ENCODE measurements at regions not wholly inside any gene's neighbourhood (a gene's known extent, or its start where the extent isn't known, plus 50 kb on each side); places are given as distances from the start of the nearest gene placed in this dataset.

DNA sequence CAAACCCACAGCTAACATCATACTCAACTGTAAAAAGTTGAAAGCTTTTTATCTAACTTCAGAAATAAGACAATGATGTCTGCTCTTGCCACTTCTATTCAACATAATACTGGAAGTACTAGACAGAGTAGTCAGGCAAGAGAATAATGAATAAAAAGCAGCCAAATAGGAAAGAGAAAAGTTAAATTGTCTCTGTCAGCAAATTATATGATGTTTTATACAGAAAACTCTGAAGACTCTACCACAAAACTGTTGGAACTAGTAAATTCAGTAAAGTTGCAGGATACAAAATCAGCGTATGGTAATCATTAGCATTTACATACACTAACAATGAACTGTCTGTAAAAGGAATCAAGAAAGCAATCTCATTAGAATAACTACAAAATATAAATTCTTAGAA is 752.9 kb upstream of the CT83 start:
- Histone ChIP-seq H3K18ac (ENCODE audit: low read length) (no peak overlapping the region), H3K36me3 (replicated peaks in 1 of 2; ENCODE audit: control insufficient read depth in 2 of 2, insufficient read depth in 2 of 2, low read length in 2 of 2) (no peaks in the 10 kb centered on the region), H2BK5ac (ENCODE audit: low read length) (no peak overlapping the region), H2AFZ (ENCODE audit: low read length) (no peak overlapping the region), H2AK5ac (ENCODE audit: low read depth, low read length) (no peak overlapping the region), H3K4me1 (ENCODE audit: control insufficient read depth in 2 of 2, insufficient read depth in 1 of 2, low read depth in 1 of 2, low read length in 2 of 2) (no peaks in the 10 kb centered on the region), H3K9ac (ENCODE audit: low read depth, low read length, poor library complexity) (no peak overlapping the region), H3K23ac (ENCODE audit: low read depth, low read length, poor library complexity) (no peak overlapping the region), H3K79me1 (ENCODE audit: low read depth, low read length) (no peaks in the 10 kb centered on the region), H2BK120ac (ENCODE audit: low read depth, low read length) (no peak overlapping the region), H4K8ac (ENCODE audit: low read depth, low read length) (no peak overlapping the region), H3K27ac (replicated peaks; ENCODE audit: low read length) (no peak overlapping the region), H3K4ac (ENCODE audit: low read length) (no peak overlapping the region), H2BK15ac (ENCODE audit: low read length) (no peak overlapping the region), H3K9me3 (replicated peaks in 1 of 2; ENCODE audit: control insufficient read depth in 2 of 2, insufficient read depth in 1 of 2, low read depth in 1 of 2, low read length in 2 of 2) (no peaks in the 10 kb centered on the region), H3K14ac (ENCODE audit: low read length) (no peak overlapping the region), H3K27me3 (ENCODE audit: control insufficient read depth in 3 of 3, insufficient read depth in 3 of 3, low read depth in 1 of 3, low read length in 3 of 3) (no peaks in the 10 kb centered on the region), H3K4me2 (ENCODE audit: insufficient read depth, low read length, poor library complexity, severe bottlenecking) (no peak overlapping the region), H4K91ac (ENCODE audit: low read depth, low read length, poor library complexity) (no peak overlapping the region), H2BK12ac (ENCODE audit: low read length) (no peak overlapping the region), H3K4me3 (ENCODE audit: low read length in 2 of 2) (no peak overlapping the region)
- WGBS, 2 donors (ENCODE audit: extremely low coverage in 2 of 2, insufficient read length in 2 of 2, insufficient replicate concordance in 1 of 2) = no CpG with 5 or more reads among the region's 1 CpG
- no peak for DNase-seq (ENCODE audit: low spot score)

DNA sequence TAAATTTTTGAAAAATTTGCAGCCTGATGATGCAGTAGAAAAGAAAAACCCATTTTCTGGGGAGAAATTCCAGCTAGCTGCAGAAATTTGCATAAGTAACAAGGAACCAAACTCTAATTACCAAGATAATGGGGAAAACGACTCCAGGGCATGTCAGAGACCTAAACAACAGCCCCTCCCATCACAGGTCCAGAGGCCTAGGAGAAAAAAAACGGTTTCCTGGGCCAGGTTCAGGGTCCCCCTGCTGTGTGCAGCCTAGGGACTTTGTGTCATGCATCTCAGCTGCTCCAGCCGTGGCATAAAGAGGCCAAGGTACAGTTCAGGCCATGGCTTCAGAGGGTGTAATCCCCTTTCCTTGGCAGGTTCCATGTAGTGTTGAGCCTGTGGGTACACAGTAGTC is 733.7 kb upstream of the CT83 start:
- H3K4me1 ChIP-seq (ENCODE audit: control insufficient read depth in 2 of 2, insufficient read depth in 1 of 2, low read depth in 1 of 2, low read length in 2 of 2) = no peaks in the 10 kb centered on the region
- no peak overlapping the region for H3K23ac ChIP-seq (ENCODE audit: low read depth, low read length, poor library complexity)
- H3K4me3 ChIP-seq (ENCODE audit: low read length in 2 of 2) = no peak overlapping the region
- no peak overlapping the region for H4K8ac ChIP-seq (ENCODE audit: low read depth, low read length)
- H3K18ac ChIP-seq (ENCODE audit: low read length) = no peak overlapping the region
- H2AK5ac ChIP-seq (ENCODE audit: low read depth, low read length) = no peak overlapping the region
- no peaks in the 10 kb centered on the region for H3K9me3 ChIP-seq (replicated peaks in 1 of 2; ENCODE audit: control insufficient read depth in 2 of 2, insufficient read depth in 1 of 2, low read depth in 1 of 2, low read length in 2 of 2)
- H2BK120ac ChIP-seq (ENCODE audit: low read depth, low read length) = no peak overlapping the region
- no peak for DNase-seq (ENCODE audit: low spot score)
- no peaks in the 10 kb centered on the region for H3K36me3 ChIP-seq (replicated peaks in 1 of 2; ENCODE audit: control insufficient read depth in 2 of 2, insufficient read depth in 2 of 2, low read length in 2 of 2)
- no peaks in the 10 kb centered on the region for H3K79me1 ChIP-seq (ENCODE audit: low read depth, low read length)
- no peak overlapping the region for H2AFZ ChIP-seq (ENCODE audit: low read length)
- H3K4me2 ChIP-seq (ENCODE audit: insufficient read depth, low read length, poor library complexity, severe bottlenecking) = no peak overlapping the region
- H4K91ac ChIP-seq (ENCODE audit: low read depth, low read length, poor library complexity) = no peak overlapping the region
- no peak overlapping the region for H3K9ac ChIP-seq (ENCODE audit: low read depth, low read length, poor library complexity)
- H3K27me3 ChIP-seq (ENCODE audit: control insufficient read depth in 3 of 3, insufficient read depth in 3 of 3, low read depth in 1 of 3, low read length in 3 of 3) = no peaks in the 10 kb centered on the region
- H2BK5ac ChIP-seq (ENCODE audit: low read length) = no peak overlapping the region
- no peak overlapping the region for H2BK12ac ChIP-seq (ENCODE audit: low read length)
- no peak overlapping the region for H3K27ac ChIP-seq (replicated peaks; ENCODE audit: low read length)
- H3K14ac ChIP-seq (ENCODE audit: low read length) = no peak overlapping the region
- H2BK15ac ChIP-seq (ENCODE audit: low read length) = no peak overlapping the region
- no peak overlapping the region for H3K4ac ChIP-seq (ENCODE audit: low read length)
- no CpG with 5 or more reads among the region's 3 CpGs for WGBS, 2 donors (ENCODE audit: extremely low coverage in 2 of 2, insufficient read length in 2 of 2, insufficient replicate concordance in 1 of 2)

DNA sequence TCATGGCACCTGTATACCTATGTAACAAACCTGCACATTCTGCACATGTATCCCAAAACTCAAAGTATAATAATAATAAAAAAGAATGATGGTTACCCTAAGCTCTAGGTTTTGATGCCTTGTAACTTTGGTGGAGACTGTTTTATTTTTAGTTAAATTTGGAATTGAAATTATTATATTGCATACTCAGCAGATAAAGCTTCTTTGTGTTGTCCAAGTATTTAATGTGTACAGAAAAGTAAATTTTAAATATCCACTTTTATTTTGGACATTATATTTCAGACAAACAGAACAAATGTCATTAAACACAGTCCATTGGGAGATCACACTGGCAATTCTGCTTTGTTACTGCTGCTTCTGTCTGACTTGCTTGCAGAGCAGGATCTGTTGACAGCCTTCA is 684.5 kb upstream of the CT83 start:
- no peak overlapping the region for H3K23ac ChIP-seq (ENCODE audit: low read depth, low read length, poor library complexity)
- no peak overlapping the region for H4K91ac ChIP-seq (ENCODE audit: low read depth, low read length, poor library complexity)
- H3K4me2 ChIP-seq (ENCODE audit: insufficient read depth, low read length, poor library complexity, severe bottlenecking) = no peak overlapping the region
- no peak overlapping the region for H2BK15ac ChIP-seq (ENCODE audit: low read length)
- no peaks in the 10 kb centered on the region for H3K9me3 ChIP-seq (replicated peaks in 1 of 2; ENCODE audit: control insufficient read depth in 2 of 2, insufficient read depth in 1 of 2, low read depth in 1 of 2, low read length in 2 of 2)
- H3K4me3 ChIP-seq (ENCODE audit: low read length in 2 of 2) = no peak overlapping the region
- H2BK12ac ChIP-seq (ENCODE audit: low read length) = no peak overlapping the region
- H3K18ac ChIP-seq (ENCODE audit: low read length) = no peak overlapping the region
- H3K36me3 ChIP-seq (replicated peaks in 1 of 2; ENCODE audit: control insufficient read depth in 2 of 2, insufficient read depth in 2 of 2, low read length in 2 of 2) = no peaks in the 10 kb centered on the region
- H2AFZ ChIP-seq (ENCODE audit: low read length) = no peak overlapping the region
- H2BK120ac ChIP-seq (ENCODE audit: low read depth, low read length) = no peak overlapping the region
- H2BK5ac ChIP-seq (ENCODE audit: low read length) = no peak overlapping the region
- no peaks in the 10 kb centered on the region for H3K4me1 ChIP-seq (ENCODE audit: control insufficient read depth in 2 of 2, insufficient read depth in 1 of 2, low read depth in 1 of 2, low read length in 2 of 2)
- H4K8ac ChIP-seq (ENCODE audit: low read depth, low read length) = no peak overlapping the region
- DNase-seq (ENCODE audit: low spot score) = no peak
- H3K27ac ChIP-seq (replicated peaks; ENCODE audit: low read length) = no peak overlapping the region
- no peak overlapping the region for H3K9ac ChIP-seq (ENCODE audit: low read depth, low read length, poor library complexity)
- no peak overlapping the region for H3K4ac ChIP-seq (ENCODE audit: low read length)
- H3K27me3 ChIP-seq (ENCODE audit: control insufficient read depth in 3 of 3, insufficient read depth in 3 of 3, low read depth in 1 of 3, low read length in 3 of 3) = no peaks in the 10 kb centered on the region
- H3K79me1 ChIP-seq (ENCODE audit: low read depth, low read length) = no peaks in the 10 kb centered on the region
- no peak overlapping the region for H3K14ac ChIP-seq (ENCODE audit: low read length)
- H2AK5ac ChIP-seq (ENCODE audit: low read depth, low read length) = no peak overlapping the region

DNA sequence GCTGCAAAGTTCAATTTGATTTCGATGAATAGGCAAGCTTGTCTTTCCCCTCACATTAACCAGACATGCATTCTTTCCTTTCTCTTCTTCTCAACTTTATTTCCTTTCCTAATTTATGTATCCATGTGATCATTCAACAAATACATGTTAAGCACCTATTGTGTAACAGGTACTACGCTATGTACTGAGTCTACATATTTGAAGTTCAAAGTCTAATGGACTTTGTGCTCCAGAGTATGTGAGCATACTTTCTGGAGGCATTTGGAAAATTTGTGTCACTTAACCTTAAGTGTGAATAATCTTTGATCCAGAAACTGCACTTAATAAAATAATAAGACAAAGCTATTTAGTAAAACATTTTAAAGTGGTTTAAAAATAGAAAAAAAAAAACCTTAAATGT is 675.3 kb upstream of the CT83 start:
- Histone ChIP-seq H4K8ac (ENCODE audit: low read depth, low read length) (no peak overlapping the region), H3K9me3 (replicated peaks in 1 of 2; ENCODE audit: control insufficient read depth in 2 of 2, insufficient read depth in 1 of 2, low read depth in 1 of 2, low read length in 2 of 2) (no peaks in the 10 kb centered on the region), H2BK120ac (ENCODE audit: low read depth, low read length) (no peak overlapping the region), H3K27ac (replicated peaks; ENCODE audit: low read length) (no peak overlapping the region), H3K9ac (ENCODE audit: low read depth, low read length, poor library complexity) (no peak overlapping the region), H3K4me2 (ENCODE audit: insufficient read depth, low read length, poor library complexity, severe bottlenecking) (no peak overlapping the region), H3K27me3 (ENCODE audit: control insufficient read depth in 3 of 3, insufficient read depth in 3 of 3, low read depth in 1 of 3, low read length in 3 of 3) (no peaks in the 10 kb centered on the region), H3K18ac (ENCODE audit: low read length) (no peak overlapping the region), H4K91ac (ENCODE audit: low read depth, low read length, poor library complexity) (no peak overlapping the region), H3K4ac (ENCODE audit: low read length) (no peak overlapping the region), H2BK15ac (ENCODE audit: low read length) (no peak overlapping the region), H3K23ac (ENCODE audit: low read depth, low read length, poor library complexity) (no peak overlapping the region), H2BK12ac (ENCODE audit: low read length) (no peak overlapping the region), H2BK5ac (ENCODE audit: low read length) (no peak overlapping the region), H3K4me1 (ENCODE audit: control insufficient read depth in 2 of 2, insufficient read depth in 1 of 2, low read depth in 1 of 2, low read length in 2 of 2) (no peaks in the 10 kb centered on the region), H2AFZ (ENCODE audit: low read length) (no peak overlapping the region), H3K14ac (ENCODE audit: low read length) (no peak overlapping the region), H3K36me3 (replicated peaks in 1 of 2; ENCODE audit: control insufficient read depth in 2 of 2, insufficient read depth in 2 of 2, low read length in 2 of 2) (no peaks in the 10 kb centered on the region), H3K4me3 (ENCODE audit: low read length in 2 of 2) (no peak overlapping the region), H3K79me1 (ENCODE audit: low read depth, low read length) (no peaks in the 10 kb centered on the region), H2AK5ac (ENCODE audit: low read depth, low read length) (no peak overlapping the region)
- WGBS, 2 donors (ENCODE audit: extremely low coverage in 2 of 2, insufficient read length in 2 of 2, insufficient replicate concordance in 1 of 2) = no CpG with 5 or more reads among the region's 2 CpGs
- no peak for DNase-seq (ENCODE audit: low spot score)

All from neuronal stem cell (in vitro differentiated cells).